GM12878 (cell line): ENCODE measurements at regions not wholly inside any gene's neighbourhood (a gene's known extent, or its start where the extent isn't known, plus 50 kb on each side); places are given as distances from the start of the nearest gene placed in this dataset.

Experiments used
- CHD2 ChIP-seq: IDR thresholded peaks from 2 replicates; pipeline ENCODE4 v1.6.1; 2011; ENCODE audit warnings: low read depth, low read length, improper control_type of control experiment, borderline replicate concordance
- CTCF ChIP-seq, 3 experiments: IDR thresholded peaks in 2 of 3; conservative IDR thresholded peaks in 1 of 3; 2 replicates each; pipeline ENCODE4 v1.5.1; 2011; ENCODE audit warnings: low read depth in 3 of 3, low read length in 3 of 3, mild to moderate bottlenecking in 3 of 3, control low read depth in 2 of 3, moderate library complexity in 2 of 3, inconsistent platforms in 1 of 3, mixed read lengths in 1 of 3; ENCODE audit not compliant: control insufficient read depth in 2 of 3, insufficient read depth in 1 of 3; ENCODE audit errors: extremely low read depth in 1 of 3
- EZH2 ChIP-seq: IDR thresholded peaks from 2 replicates; pipeline ENCODE4 v1.6.1; 2012; ENCODE audit warnings: low read depth, mild to moderate bottlenecking, control low read depth, inconsistent platforms, low read length, borderline replicate concordance; ENCODE audit not compliant: control insufficient read depth
- MAX ChIP-seq: IDR thresholded peaks from 2 replicates; pipeline ENCODE4 v1.6.1; 2012; ENCODE audit warnings: low read depth, low read length, improper control_type of control experiment
- MTA2 ChIP-seq: fragments of 450-650 bp; IDR thresholded peaks from 2 replicates; pipeline ENCODE4 v1.6.1; 2016; ENCODE audit warnings: low read depth, mild to moderate bottlenecking, moderate library complexity
- NKRF ChIP-seq: fragments of 450-650 bp; conservative IDR thresholded peaks from 2 replicates; pipeline ENCODE4 v1.6.1; 2017; ENCODE audit warnings: mild to moderate bottlenecking, moderate library complexity
- PKNOX1 ChIP-seq: fragments of 450-650 bp; IDR thresholded peaks from 2 replicates; pipeline ENCODE4 v1.6.1; 2016; ENCODE audit warnings: mild to moderate bottlenecking
- POLR2AphosphoS5 ChIP-seq: IDR thresholded peaks from 2 replicates; pipeline ENCODE4 v1.6.1; 2011; ENCODE audit warnings: mild to moderate bottlenecking, low read length, inconsistent platforms
- RAD21 ChIP-seq: IDR thresholded peaks from 2 replicates; pipeline ENCODE4 v1.6.1; 2011; ENCODE audit warnings: mild to moderate bottlenecking, low read depth, low read length, moderate library complexity; ENCODE audit not compliant: insufficient read depth
- SMARCA5 ChIP-seq: fragments of 450-650 bp; IDR thresholded peaks from 2 replicates; pipeline ENCODE4 v1.6.1; 2017; ENCODE audit warnings: mild to moderate bottlenecking
- ZNF207 ChIP-seq: fragments of 450-650 bp; IDR thresholded peaks from 2 replicates; pipeline ENCODE4 v1.6.1; 2014; ENCODE audit warnings: antibody characterized with exemption, mild to moderate bottlenecking, borderline replicate concordance
- ZNF274 ChIP-seq: IDR thresholded peaks from one replicate; pipeline ENCODE4 v1.8.0; 2011; ENCODE audit not compliant: insufficient read length, insufficient read depth

GRCh38 chr2:128413718-128414341 is 95.2 kb upstream of the HS6ST1 start:
- TF ChIP-seq CTCF (IDR thresholded peaks at IDR 0.05 in 2 of 3, conservative IDR thresholded peaks at IDR 0.05 in 1 of 3; ENCODE audit: control insufficient read depth in 2 of 3, extremely low read depth in 1 of 3, insufficient read depth in 1 of 3, low read depth in 3 of 3, low read length in 3 of 3): no peak
- no peak for TF ChIP-seq CHD2
- no peak for TF ChIP-seq ZNF274
- TF ChIP-seq POLR2AphosphoS5: no peak
- no peak for TF ChIP-seq PKNOX1
- TF ChIP-seq SMARCA5: no peak
- TF ChIP-seq ZNF207: no peak
- no peak for TF ChIP-seq NKRF
- TF ChIP-seq MTA2: no peak
- no peak for TF ChIP-seq RAD21
- no peak for TF ChIP-seq MAX
- TF ChIP-seq EZH2: no peak
